Tibial artery (tissue), 4 donors: ENCODE measurements at regions not wholly inside any gene's neighbourhood (a gene's known extent, or its start where the extent isn't known, plus 50 kb on each side); places are given as distances from the start of the nearest gene placed in this dataset.

Source experiments
- DNase-seq, 2 donors: peaks; one replicate each; pipeline ENCODE4 v3.0.0-alpha.2; 2019
- H3K27ac ChIP-seq, 2 donors: fragments of 200-600 bp; sonication (generic) in 1 of 2; 1 replicate in 1 of 2; 2 replicates in 1 of 2; pipeline ENCODE4 v1.5.1; 2018 to 2019; ENCODE audit warnings: mild to moderate bottlenecking in 1 of 2
- H3K27me3 ChIP-seq, 2 donors: fragments of 200-600 bp; sonication (generic) in 1 of 2; one replicate each; pipeline versions ENCODE4 v1.5.1 to v1.6.0; 2016 to 2019
- H3K36me3 ChIP-seq, 3 donors: fragments of 200-600 bp; sonication (generic) in 2 of 3; one replicate each; pipeline ENCODE4 v1.5.1; 2016 to 2019; ENCODE audit warnings: mild to moderate bottlenecking in 2 of 3
- H3K4me1 ChIP-seq, 4 donors: fragments of 200-600 bp; sonication (generic) in 2 of 4; 1 replicate in 3 of 4; 2 replicates in 1 of 4; pipeline ENCODE4 v1.5.1; 2016 to 2019
- H3K4me3 ChIP-seq, 2 donors: fragments of 200-600 bp; sonication (generic) in 1 of 2; 1 replicate in 1 of 2; 2 replicates in 1 of 2; pipeline ENCODE4 v1.5.1; 2018 to 2019; ENCODE audit warnings: mild to moderate bottlenecking in 2 of 2
- H3K9me3 ChIP-seq, 3 donors: fragments of 200-600 bp; sonication (generic) in 1 of 3; one replicate each; pipeline ENCODE4 v1.5.1; 2016 to 2019
- CTCF ChIP-seq, 2 experiments: fragments of 200-600 bp in 1 of 2; fragments of 450-650 bp in 1 of 2; IDR thresholded peaks; one replicate each; pipeline ENCODE4 v1.5.1; 2017 to 2019; ENCODE audit warnings: antibody characterized with exemption in 2 of 2, mild to moderate bottlenecking in 1 of 2, moderate library complexity in 1 of 2
- intact Hi-C: fragments of 100-400 bp; cut with DNase I; formaldehyde crosslinking; loops from one replicate; pipeline ENCODE4 v1.15.0; 2023; ENCODE audit warnings: low total_unique reads

GRCh38 chr10:36670621-36671402 lies 454.6 kb upstream of the ANKRD30A start:
- Histone ChIP-seq H3K27me3 (no peaks in the 10 kb centered on the region), H3K36me3 (no peaks in the 10 kb centered on the region), H3K9me3 (no peaks in the 10 kb centered on the region), H3K27ac (peak overlapping the region in 1 of 2 donors; percentile 7), H3K4me1 (peaks cover 0 to 25% (median 17%) of the 10 kb centered on the region in 4 donors), H3K4me3 (no peak overlapping the region)
- TF ChIP-seq CTCF (IDR thresholded peaks at IDR 0.05): no peak
- DNase-seq: no peak
- intact Hi-C loops: no loop called here

GRCh38 chr10:36669615-36670352 lies 455.6 kb upstream of the ANKRD30A start:
- H3K4me3 ChIP-seq: no peak overlapping the region
- intact Hi-C loops: no loop called here
- H3K4me1 ChIP-seq: peaks cover 0 to 25% (median 15%) of the 10 kb centered on the region in 4 donors
- H3K9me3 ChIP-seq: no peaks in the 10 kb centered on the region
- H3K27ac ChIP-seq: peak overlapping the region; percentile 7 to 11
- no peaks in the 10 kb centered on the region for H3K36me3 ChIP-seq
- no peak for DNase-seq
- TF ChIP-seq CTCF (IDR thresholded peaks at IDR 0.05): no peak
- H3K27me3 ChIP-seq: no peaks in the 10 kb centered on the region

GRCh38 chr10:36666451-36666850 lies 458.9 kb upstream of the ANKRD30A start:
- no peak for TF ChIP-seq CTCF (IDR thresholded peaks at IDR 0.05)
- no peaks in the 10 kb centered on the region for H3K36me3 ChIP-seq
- no peak overlapping the region for H3K27ac ChIP-seq
- DNase-seq: no peak
- no peaks in the 10 kb centered on the region for H3K27me3 ChIP-seq
- intact Hi-C loops: no loop called here
- no peak overlapping the region for H3K4me3 ChIP-seq
- H3K9me3 ChIP-seq: no peaks in the 10 kb centered on the region
- H3K4me1 ChIP-seq: peaks cover 0 to 20% (median 14%) of the 10 kb centered on the region in 4 donors

GRCh38 chr10:36662571-36662970 lies 462.8 kb upstream of the ANKRD30A start:
- no peak for TF ChIP-seq CTCF (IDR thresholded peaks at IDR 0.05)
- Histone ChIP-seq H3K27me3 (no peaks in the 10 kb centered on the region), H3K36me3 (no peaks in the 10 kb centered on the region), H3K27ac (no peak overlapping the region), H3K4me3 (no peak overlapping the region), H3K9me3 (no peaks in the 10 kb centered on the region), H3K4me1 (no peaks in the 10 kb centered on the region)
- intact Hi-C loops: no loop called here
- DNase-seq: no peak

GRCh38 chr10:36650274-36650673 lies 475.1 kb upstream of the ANKRD30A start:
- no peak overlapping the region for H3K27ac ChIP-seq
- H3K4me1 ChIP-seq: no peaks in the 10 kb centered on the region
- H3K9me3 ChIP-seq: peaks cover 0 to 6% (median 0%) of the 10 kb centered on the region in 3 donors
- TF ChIP-seq CTCF (IDR thresholded peaks at IDR 0.05): no peak
- no peaks in the 10 kb centered on the region for H3K27me3 ChIP-seq
- no peak for DNase-seq
- intact Hi-C loops: no loop called here
- H3K4me3 ChIP-seq: no peak overlapping the region
- H3K36me3 ChIP-seq: no peaks in the 10 kb centered on the region
